Muscle of leg (tissue), 3 donors: ENCODE measurements at regions not wholly inside any gene's neighbourhood (a gene's known extent, or its start where the extent isn't known, plus 50 kb on each side); places are given as distances from the start of the nearest gene placed in this dataset.
"Not testable (repeated sequence)": the region's sequence is repeated elsewhere in the genome, so short reads cannot be mapped to it uniquely, and the experiment has no call there.

ENCODE experiments used
- DNase-seq: peaks from one replicate; pipeline ENCODE4 v3.0.0; 2013
- H3K27ac ChIP-seq: one replicate; pipeline ENCODE4 v1.5.1; 2013; ENCODE audit warnings: mild to moderate bottlenecking, low read length, control low read depth
- H3K27me3 ChIP-seq: one replicate; pipeline ENCODE4 v1.6.1; 2013; ENCODE audit warnings: low read length; ENCODE audit not compliant: control insufficient read depth, insufficient read depth
- H3K36me3 ChIP-seq: one replicate; pipeline ENCODE4 v1.6.1; 2013; ENCODE audit warnings: low read length; ENCODE audit not compliant: control insufficient read depth, insufficient read depth
- H3K4me1 ChIP-seq: one replicate; pipeline ENCODE4 v1.6.1; 2013; ENCODE audit warnings: low read length; ENCODE audit not compliant: control insufficient read depth, insufficient read depth
- H3K4me3 ChIP-seq: one replicate; pipeline ENCODE4 v1.5.1; 2013; ENCODE audit warnings: low read length, control low read depth
- H3K9me3 ChIP-seq: replicated peaks from 2 replicates; pipeline ENCODE4 v1.6.1; 2013; ENCODE audit warnings: low read depth, low read length; ENCODE audit not compliant: control insufficient read depth
- WGBS: methylation state at CpG from one replicate; pipeline ENCODE4 v1.1.5; 2013; ENCODE audit warnings: missing lambda C conversion rate; ENCODE audit not compliant: insufficient coverage; 5-methylcytosine and 5-hydroxymethylcytosine counted together

GRCh38 chr4:9544851-9545250 lies 100.6 kb downstream of the DEFB131A start:
- WGBS, result no CpG with 5 or more reads among the region's 2 CpGs
- not testable (repeated sequence) for H3K27me3 ChIP-seq, DNase-seq, H3K9me3 ChIP-seq, H3K36me3 ChIP-seq, H3K4me3 ChIP-seq, H3K4me1 ChIP-seq, H3K27ac ChIP-seq

GRCh38 chr4:9547470-9547869 lies 103.3 kb downstream of the DEFB131A start:
- not testable (repeated sequence) for DNase-seq, H3K4me1 ChIP-seq, H3K27me3 ChIP-seq, H3K36me3 ChIP-seq, H3K27ac ChIP-seq, H3K4me3 ChIP-seq, H3K9me3 ChIP-seq
- WGBS, result 81% methylated on average over 4 of the region's 6 CpGs

GRCh38 chr4:9556076-9556475 lies 111.9 kb downstream of the DEFB131A start:
- WGBS, result 100% methylated on average over 3 of the region's 6 CpGs
- H3K27me3 ChIP-seq, H3K9me3 ChIP-seq, H3K4me3 ChIP-seq, H3K36me3 ChIP-seq, H3K27ac ChIP-seq, DNase-seq, H3K4me1 ChIP-seq: not testable (repeated sequence)

GRCh38 chr4:9577869-9578268 lies 133.7 kb downstream of the DEFB131A start:
- not testable (repeated sequence) for H3K4me3 ChIP-seq, H3K4me1 ChIP-seq, DNase-seq, H3K36me3 ChIP-seq, H3K27ac ChIP-seq, H3K27me3 ChIP-seq
- 80% methylated on average over 1 of the region's 3 CpGs for WGBS
- peaks cover 10% of the 10 kb centered on the region for H3K9me3 ChIP-seq

- not testable (repeated sequence) for DNase-seq
- WGBS, result no CpG with 5 or more reads among the region's 5 CpGs
Observed at GRCh38 chr4:9582880-9583279, 138.7 kb downstream of the DEFB131A start.

GRCh38 chr4:9592010-9592409 lies 147.8 kb downstream of the DEFB131A start:
- WGBS, result no CpG with 5 or more reads among the region's 1 CpG
- DNase-seq, result no peak
- no peaks in the 10 kb centered on the region for H3K4me1 ChIP-seq
- no peak overlapping the region for H3K4me3 ChIP-seq
- H3K27ac ChIP-seq, result no peak overlapping the region
- H3K9me3 ChIP-seq, result no peaks in the 10 kb centered on the region
- no peaks in the 10 kb centered on the region for H3K27me3 ChIP-seq
- no peaks in the 10 kb centered on the region for H3K36me3 ChIP-seq

More at GRCh38 chr4:9582880-9583279, 138.7 kb downstream of the DEFB131A start:
- not testable (repeated sequence) for H3K4me1 ChIP-seq, H3K27ac ChIP-seq, H3K27me3 ChIP-seq, H3K4me3 ChIP-seq, H3K36me3 ChIP-seq, H3K9me3 ChIP-seq

- no peaks in the 10 kb centered on the region for H3K4me1 ChIP-seq
Observed at GRCh38 chr4:9594948-9595347, 150.7 kb downstream of the DEFB131A start.

GRCh38 chr4:9595531-9595930 lies 151.3 kb downstream of the DEFB131A start:
- H3K27me3 ChIP-seq, H3K36me3 ChIP-seq, H3K4me1 ChIP-seq, H3K27ac ChIP-seq, H3K9me3 ChIP-seq, H3K4me3 ChIP-seq, DNase-seq: not testable (repeated sequence)
- 60% methylated on average over 1 of the region's 1 CpG for WGBS

More at GRCh38 chr4:9594948-9595347, 150.7 kb downstream of the DEFB131A start:
- no CpG with 5 or more reads among the region's 1 CpG for WGBS
- no peaks in the 10 kb centered on the region for H3K9me3 ChIP-seq
- no peak overlapping the region for H3K27ac ChIP-seq
- no peaks in the 10 kb centered on the region for H3K27me3 ChIP-seq
- DNase-seq, result no peak
- no peaks in the 10 kb centered on the region for H3K36me3 ChIP-seq
- H3K4me3 ChIP-seq, result no peak overlapping the region

GRCh38 chr4:9599266-9599665 lies 155.1 kb downstream of the DEFB131A start:
- no peak overlapping the region for H3K4me3 ChIP-seq
- no peaks in the 10 kb centered on the region for H3K36me3 ChIP-seq
- no peaks in the 10 kb centered on the region for H3K27me3 ChIP-seq
- no CpG with 5 or more reads among the region's 1 CpG for WGBS
- H3K4me1 ChIP-seq, result no peaks in the 10 kb centered on the region
- no peak for DNase-seq
- no peak overlapping the region for H3K27ac ChIP-seq
- H3K9me3 ChIP-seq, result no peaks in the 10 kb centered on the region

GRCh38 chr4:9600246-9600645 lies 156.0 kb downstream of the DEFB131A start:
- Histone ChIP-seq H3K9me3 (no peaks in the 10 kb centered on the region), H3K4me1 (no peaks in the 10 kb centered on the region), H3K36me3 (no peaks in the 10 kb centered on the region), H3K4me3 (no peak overlapping the region), H3K27me3 (no peaks in the 10 kb centered on the region), H3K27ac (no peak overlapping the region)
- DNase-seq, result no peak
- WGBS, result 87% methylated on average over 19 of the region's 19 CpGs

- Histone ChIP-seq H3K27ac (no peak overlapping the region), H3K4me3 (no peak overlapping the region), H3K9me3 (no peaks in the 10 kb centered on the region), H3K27me3 (no peaks in the 10 kb centered on the region), H3K36me3 (no peaks in the 10 kb centered on the region), H3K4me1 (no peaks in the 10 kb centered on the region)
- no peak for DNase-seq
- WGBS, result 75% methylated on average over 18 of the region's 18 CpGs
Observed at GRCh38 chr4:9602389-9602914, 158.2 kb downstream of the DEFB131A start.
